MM.1S (cell line): ENCODE measurements at regions not wholly inside any gene's neighbourhood (a gene's known extent, or its start where the extent isn't known, plus 50 kb on each side); places are given as distances from the start of the nearest gene placed in this dataset.

Source experiments
- DNase-seq: peaks from one replicate; pipeline ENCODE4 v3.0.0-alpha.2; 2015
- H2AFZ ChIP-seq: fragments of 300-600 bp; sonication (generic); 2 replicates; pipeline ENCODE4 v1.6.0; 2016; ENCODE audit warnings: antibody characterized with exemption, low read length
- H3F3A ChIP-seq: fragments of 300-600 bp; sonication (generic); 2 replicates; pipeline ENCODE4 v1.6.1; 2016; ENCODE audit warnings: mild to moderate bottlenecking, antibody characterized with exemption, low read length, moderate library complexity, mixed read lengths; ENCODE audit not compliant: insufficient read depth
- H3K27ac ChIP-seq: fragments of 300-600 bp; sonication (generic); 2 replicates; pipeline ENCODE4 v1.5.1; 2016; ENCODE audit warnings: mild to moderate bottlenecking, low read length
- H3K27me3 ChIP-seq: fragments of 300-600 bp; sonication (generic); replicated peaks from 2 replicates; pipeline ENCODE4 v1.6.0; 2016; ENCODE audit warnings: low read length; ENCODE audit not compliant: insufficient read depth
- H3K36me3 ChIP-seq: fragments of 300-600 bp; sonication (generic); replicated peaks from 2 replicates; pipeline ENCODE4 v1.6.1; 2016; ENCODE audit warnings: mild to moderate bottlenecking, low read length, mixed read lengths; ENCODE audit not compliant: insufficient read depth
- H3K4me1 ChIP-seq: fragments of 300-600 bp; sonication (generic); 2 replicates; pipeline ENCODE4 v1.6.1; 2016; ENCODE audit warnings: low read length, mixed read lengths
- H3K4me2 ChIP-seq: fragments of 300-600 bp; sonication (generic); 2 replicates; pipeline ENCODE4 v1.6.0; 2016; ENCODE audit warnings: low read depth, low read length
- H3K4me3 ChIP-seq: fragments of 300-600 bp; sonication (generic); 2 replicates; pipeline ENCODE4 v1.5.1; 2016; ENCODE audit warnings: low read length, mixed read lengths
- H3K79me2 ChIP-seq: fragments of 300-600 bp; sonication (generic); 2 replicates; pipeline ENCODE4 v1.6.1; 2016; ENCODE audit warnings: mixed run types, low read length, mixed read lengths
- H3K9ac ChIP-seq: fragments of 300-600 bp; sonication (generic); 2 replicates; pipeline ENCODE4 v1.6.1; 2016; ENCODE audit warnings: low read length, mixed read lengths
- H3K9me2 ChIP-seq: fragments of 300-600 bp; sonication (generic); replicated peaks from 2 replicates; pipeline ENCODE4 v1.6.1; 2016; ENCODE audit warnings: mild to moderate bottlenecking, low read length, mixed read lengths; ENCODE audit not compliant: insufficient read depth
- H3K9me3 ChIP-seq: fragments of 300-600 bp; sonication (generic); replicated peaks from 2 replicates; pipeline ENCODE4 v1.6.1; 2016; ENCODE audit warnings: mild to moderate bottlenecking, low read length, mixed read lengths; ENCODE audit not compliant: insufficient read depth
- H4K20me1 ChIP-seq: fragments of 300-600 bp; sonication (generic); 2 replicates; pipeline ENCODE4 v1.6.1; 2016; ENCODE audit warnings: mild to moderate bottlenecking, low read length, moderate library complexity, mixed read lengths; ENCODE audit not compliant: insufficient read depth
- EZH2 ChIP-seq: fragments of 300-600 bp; sonication (generic); optimal IDR thresholded peaks from 2 replicates; pipeline ENCODE3; 2017; ENCODE audit warnings: low read depth, mild to moderate bottlenecking, antibody characterized with exemption, low read length, mixed read lengths
- EZH2phosphoT487 ChIP-seq: fragments of 300-600 bp; sonication (generic); IDR thresholded peaks from 2 replicates; pipeline ENCODE4 v1.6.1; 2018; ENCODE audit warnings: antibody characterized with exemption, low read length
- TF ChIP-seq, protein P1 (sequence below): fragments of 300-600 bp; sonication (generic); IDR thresholded peaks from 2 replicates; pipeline ENCODE4 v1.5.1; 2016; ENCODE audit warnings: antibody characterized with exemption, low read length, mixed read lengths

- Histone ChIP-seq H3K9me3 (no peaks in the 10 kb centered on the region), H3K4me1 (peaks cover 3% of the 10 kb centered on the region; the same call in 1 of the 2 replicates), H3K4me2 (no peak overlapping the region), H3F3A (no peaks in the 10 kb centered on the region), H3K9ac (no peak overlapping the region), H3K9me2 (no peaks in the 10 kb centered on the region), H3K79me2 (no peaks in the 10 kb centered on the region), H3K4me3 (no peak overlapping the region), H3K27ac (no peak overlapping the region), H3K27me3 (no peaks in the 10 kb centered on the region), H4K20me1 (no peaks in the 10 kb centered on the region), H3K36me3 (no peaks in the 10 kb centered on the region), H2AFZ (no peak overlapping the region)
- no peak for TF ChIP-seq EZH2phosphoT487
- TF ChIP-seq, protein P1, sequence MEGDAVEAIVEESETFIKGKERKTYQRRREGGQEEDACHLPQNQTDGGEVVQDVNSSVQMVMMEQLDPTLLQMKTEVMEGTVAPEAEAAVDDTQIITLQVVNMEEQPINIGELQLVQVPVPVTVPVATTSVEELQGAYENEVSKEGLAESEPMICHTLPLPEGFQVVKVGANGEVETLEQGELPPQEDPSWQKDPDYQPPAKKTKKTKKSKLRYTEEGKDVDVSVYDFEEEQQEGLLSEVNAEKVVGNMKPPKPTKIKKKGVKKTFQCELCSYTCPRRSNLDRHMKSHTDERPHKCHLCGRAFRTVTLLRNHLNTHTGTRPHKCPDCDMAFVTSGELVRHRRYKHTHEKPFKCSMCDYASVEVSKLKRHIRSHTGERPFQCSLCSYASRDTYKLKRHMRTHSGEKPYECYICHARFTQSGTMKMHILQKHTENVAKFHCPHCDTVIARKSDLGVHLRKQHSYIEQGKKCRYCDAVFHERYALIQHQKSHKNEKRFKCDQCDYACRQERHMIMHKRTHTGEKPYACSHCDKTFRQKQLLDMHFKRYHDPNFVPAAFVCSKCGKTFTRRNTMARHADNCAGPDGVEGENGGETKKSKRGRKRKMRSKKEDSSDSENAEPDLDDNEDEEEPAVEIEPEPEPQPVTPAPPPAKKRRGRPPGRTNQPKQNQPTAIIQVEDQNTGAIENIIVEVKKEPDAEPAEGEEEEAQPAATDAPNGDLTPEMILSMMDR: no peak
- no peak for TF ChIP-seq EZH2
- DNase-seq: no peak
These were observed 245.9 kb downstream of the MTERF1 start for GRCh38 chr7:91634485-91635177.

- no peaks in the 10 kb centered on the region for H3K9me3 ChIP-seq
- no peaks in the 10 kb centered on the region for H4K20me1 ChIP-seq
- no peak overlapping the region for H3K4me3 ChIP-seq
- H3F3A ChIP-seq: no peaks in the 10 kb centered on the region
- no peak overlapping the region for H3K9ac ChIP-seq
- no peaks in the 10 kb centered on the region for H3K27me3 ChIP-seq
- peak; percentile 51 for DNase-seq
- H3K4me2 ChIP-seq: no peak overlapping the region
- TF ChIP-seq, protein P1: peak; percentile 61
- TF ChIP-seq EZH2: no peak
- TF ChIP-seq EZH2phosphoT487: no peak
- H2AFZ ChIP-seq: no peak overlapping the region
- no peaks in the 10 kb centered on the region for H3K9me2 ChIP-seq
- H3K27ac ChIP-seq: no peak overlapping the region
- H3K36me3 ChIP-seq: no peaks in the 10 kb centered on the region
- H3K4me1 ChIP-seq: peaks cover 3% of the 10 kb centered on the region; the same call in 1 of the 2 replicates
- no peaks in the 10 kb centered on the region for H3K79me2 ChIP-seq
These were observed 244.3 kb downstream of the MTERF1 start for GRCh38 chr7:91636129-91636724.

GRCh38 chr7:91636728-91637127 lies 243.8 kb downstream of the MTERF1 start:
- TF ChIP-seq, protein P1: no peak
- no peak for TF ChIP-seq EZH2phosphoT487
- TF ChIP-seq EZH2: no peak
- no peaks in the 10 kb centered on the region for H3K9me3 ChIP-seq

More at GRCh38 chr7:91636728-91637127, 243.8 kb downstream of the MTERF1 start:
- no peaks in the 10 kb centered on the region for H4K20me1 ChIP-seq
- H3K4me1 ChIP-seq: peaks cover 3% of the 10 kb centered on the region; the same call in 1 of the 2 replicates
- H3K36me3 ChIP-seq: no peaks in the 10 kb centered on the region
- no peaks in the 10 kb centered on the region for H3K79me2 ChIP-seq
- no peak overlapping the region for H3K4me3 ChIP-seq
- no peak overlapping the region for H3K9ac ChIP-seq
- no peaks in the 10 kb centered on the region for H3K9me2 ChIP-seq
- no peak overlapping the region for H2AFZ ChIP-seq
- no peaks in the 10 kb centered on the region for H3F3A ChIP-seq
- no peak overlapping the region for H3K4me2 ChIP-seq
- no peak overlapping the region for H3K27ac ChIP-seq
- DNase-seq: no peak
- no peaks in the 10 kb centered on the region for H3K27me3 ChIP-seq
